ENCODE measurements at regions not wholly inside any gene's neighbourhood (a gene's known extent, or its start where the extent isn't known, plus 50 kb on each side); places are given as distances from the start of the nearest gene placed in this dataset.

DNA sequence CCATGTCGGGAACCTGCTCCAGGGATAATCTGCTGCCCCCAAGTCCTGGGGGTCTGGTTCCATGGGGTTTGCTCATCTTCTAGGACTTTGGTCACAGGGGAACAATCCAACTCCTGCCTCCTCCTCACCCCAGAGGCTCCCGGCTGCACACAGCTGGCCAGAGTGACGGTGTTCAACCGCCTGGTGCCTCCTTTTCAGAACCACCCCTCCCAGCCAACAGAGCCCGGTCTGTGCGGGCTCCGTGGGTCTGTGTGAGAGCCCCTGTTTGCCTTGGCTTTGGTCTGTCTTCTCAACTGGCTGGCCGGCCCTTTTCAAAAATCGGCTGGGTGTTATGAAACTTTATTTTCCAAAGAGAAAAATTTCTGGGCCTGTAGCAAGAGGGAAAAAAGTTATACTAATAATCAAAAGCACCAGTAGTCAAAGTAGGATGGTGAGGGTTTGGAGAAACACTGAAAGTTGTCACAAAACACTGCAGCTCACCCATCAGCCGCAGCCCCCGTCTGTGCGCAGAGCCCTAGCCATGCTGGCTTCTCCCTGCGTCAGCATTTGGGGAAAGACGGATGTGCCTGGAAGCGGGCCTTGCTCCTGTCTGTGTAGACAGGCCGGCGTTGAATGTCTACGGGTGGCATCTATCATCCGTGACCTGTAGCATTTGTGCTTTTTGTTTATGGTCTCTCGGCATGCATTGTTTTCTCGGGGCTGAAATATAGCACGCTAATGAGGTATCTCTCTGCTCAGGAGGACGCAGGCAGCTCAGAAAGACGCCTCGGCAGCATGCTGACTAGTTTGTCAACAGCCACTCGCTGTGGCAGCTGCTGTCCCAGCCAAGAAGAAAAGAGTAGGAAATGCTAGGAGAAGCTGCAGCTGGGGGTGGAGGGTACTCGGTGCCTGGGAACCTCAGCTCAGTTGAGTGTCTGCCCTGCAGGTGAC, 138.6 kb downstream of the GLI2 start:
- Histone ChIP-seq H3K36me3 (ENCODE audit: control insufficient read depth, insufficient read depth, low read length) (no peaks in the 10 kb centered on the region), H3K4me3 (replicated peaks; ENCODE audit: low read depth, low read length) (no peak overlapping the region), H3K27me3 (replicated peaks; ENCODE audit: control insufficient read depth, insufficient read depth, low read length) (no peaks in the 10 kb centered on the region; the same call in 1 of the 2 replicates)
- no peak for DNase-seq (ENCODE audit: extremely low read depth, insufficient read length)
- TF ChIP-seq, protein P1, sequence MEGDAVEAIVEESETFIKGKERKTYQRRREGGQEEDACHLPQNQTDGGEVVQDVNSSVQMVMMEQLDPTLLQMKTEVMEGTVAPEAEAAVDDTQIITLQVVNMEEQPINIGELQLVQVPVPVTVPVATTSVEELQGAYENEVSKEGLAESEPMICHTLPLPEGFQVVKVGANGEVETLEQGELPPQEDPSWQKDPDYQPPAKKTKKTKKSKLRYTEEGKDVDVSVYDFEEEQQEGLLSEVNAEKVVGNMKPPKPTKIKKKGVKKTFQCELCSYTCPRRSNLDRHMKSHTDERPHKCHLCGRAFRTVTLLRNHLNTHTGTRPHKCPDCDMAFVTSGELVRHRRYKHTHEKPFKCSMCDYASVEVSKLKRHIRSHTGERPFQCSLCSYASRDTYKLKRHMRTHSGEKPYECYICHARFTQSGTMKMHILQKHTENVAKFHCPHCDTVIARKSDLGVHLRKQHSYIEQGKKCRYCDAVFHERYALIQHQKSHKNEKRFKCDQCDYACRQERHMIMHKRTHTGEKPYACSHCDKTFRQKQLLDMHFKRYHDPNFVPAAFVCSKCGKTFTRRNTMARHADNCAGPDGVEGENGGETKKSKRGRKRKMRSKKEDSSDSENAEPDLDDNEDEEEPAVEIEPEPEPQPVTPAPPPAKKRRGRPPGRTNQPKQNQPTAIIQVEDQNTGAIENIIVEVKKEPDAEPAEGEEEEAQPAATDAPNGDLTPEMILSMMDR (IDR thresholded peaks at IDR 0.05; ENCODE audit: insufficient read depth, low read length, poor library complexity, severe bottlenecking): no peak

GRCh38 chr2:120874888-120875275, 139.2 kb downstream of the GLI2 start:
- H3K36me3 ChIP-seq (ENCODE audit: control insufficient read depth, insufficient read depth, low read length): no peaks in the 10 kb centered on the region
- TF ChIP-seq, protein P1 (IDR thresholded peaks at IDR 0.05; ENCODE audit: insufficient read depth, low read length, poor library complexity, severe bottlenecking): no peak
- no peak for DNase-seq (ENCODE audit: extremely low read depth, insufficient read length)
- H3K4me3 ChIP-seq (replicated peaks; ENCODE audit: low read depth, low read length): no peak overlapping the region
- H3K27me3 ChIP-seq (replicated peaks; ENCODE audit: control insufficient read depth, insufficient read depth, low read length): no peaks in the 10 kb centered on the region; the same call in 1 of the 2 replicates

- Histone ChIP-seq H3K4me3 (replicated peaks; ENCODE audit: low read depth, low read length) (no peak overlapping the region), H3K27me3 (replicated peaks; ENCODE audit: control insufficient read depth, insufficient read depth, low read length) (no peaks in the 10 kb centered on the region; the same call in none of the 2 replicates), H3K36me3 (ENCODE audit: control insufficient read depth, insufficient read depth, low read length) (no peaks in the 10 kb centered on the region)
- no peak for DNase-seq (ENCODE audit: extremely low read depth, insufficient read length)
- TF ChIP-seq, protein P1 (IDR thresholded peaks at IDR 0.05; ENCODE audit: insufficient read depth, low read length, poor library complexity, severe bottlenecking): no peak
Measured at GRCh38 chr2:120875431-120875830, 139.8 kb downstream of the GLI2 start.

- DNase-seq (ENCODE audit: extremely low read depth, insufficient read length): no peak
- no peaks in the 10 kb centered on the region; the same call in none of the 2 replicates for H3K27me3 ChIP-seq (replicated peaks; ENCODE audit: control insufficient read depth, insufficient read depth, low read length)
- H3K4me3 ChIP-seq (replicated peaks; ENCODE audit: low read depth, low read length): no peak overlapping the region
- TF ChIP-seq, protein P1 (IDR thresholded peaks at IDR 0.05; ENCODE audit: insufficient read depth, low read length, poor library complexity, severe bottlenecking): no peak
- H3K36me3 ChIP-seq (ENCODE audit: control insufficient read depth, insufficient read depth, low read length): no peaks in the 10 kb centered on the region
Measured at GRCh38 chr2:120876526-120877280, 141.0 kb downstream of the GLI2 start.

DNA sequence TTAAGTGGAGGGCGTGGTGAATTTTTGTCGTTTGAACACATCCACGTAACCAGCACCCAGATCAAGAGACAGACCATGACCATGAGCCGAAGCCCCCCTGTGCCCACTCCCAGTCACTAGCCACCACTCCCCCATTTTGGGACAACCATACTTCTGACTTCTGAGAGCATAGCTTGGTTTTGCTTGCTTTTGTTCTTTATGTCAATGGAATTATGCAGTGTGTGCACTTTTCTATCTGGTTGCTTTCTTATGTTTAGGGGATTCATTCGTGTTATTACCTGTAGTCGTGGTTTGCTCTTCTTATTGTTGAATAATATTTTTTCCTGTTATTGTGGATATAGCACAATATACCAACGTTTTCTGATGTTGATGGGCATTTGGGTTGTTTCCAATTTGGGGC, 141.7 kb downstream of the GLI2 start:
- Histone ChIP-seq H3K27me3 (replicated peaks; ENCODE audit: control insufficient read depth, insufficient read depth, low read length) (no peaks in the 10 kb centered on the region; the same call in none of the 2 replicates), H3K36me3 (ENCODE audit: control insufficient read depth, insufficient read depth, low read length) (no peaks in the 10 kb centered on the region), H3K4me3 (replicated peaks; ENCODE audit: low read depth, low read length) (no peak overlapping the region)
- TF ChIP-seq, protein P1 (IDR thresholded peaks at IDR 0.05; ENCODE audit: insufficient read depth, low read length, poor library complexity, severe bottlenecking): no peak
- no peak for DNase-seq (ENCODE audit: extremely low read depth, insufficient read length)

Data from GM06990 (cell line).